ENCODE measurements at regions not wholly inside any gene's neighbourhood (a gene's known extent, or its start where the extent isn't known, plus 50 kb on each side); places are given as distances from the start of the nearest gene placed in this dataset.

DNA sequence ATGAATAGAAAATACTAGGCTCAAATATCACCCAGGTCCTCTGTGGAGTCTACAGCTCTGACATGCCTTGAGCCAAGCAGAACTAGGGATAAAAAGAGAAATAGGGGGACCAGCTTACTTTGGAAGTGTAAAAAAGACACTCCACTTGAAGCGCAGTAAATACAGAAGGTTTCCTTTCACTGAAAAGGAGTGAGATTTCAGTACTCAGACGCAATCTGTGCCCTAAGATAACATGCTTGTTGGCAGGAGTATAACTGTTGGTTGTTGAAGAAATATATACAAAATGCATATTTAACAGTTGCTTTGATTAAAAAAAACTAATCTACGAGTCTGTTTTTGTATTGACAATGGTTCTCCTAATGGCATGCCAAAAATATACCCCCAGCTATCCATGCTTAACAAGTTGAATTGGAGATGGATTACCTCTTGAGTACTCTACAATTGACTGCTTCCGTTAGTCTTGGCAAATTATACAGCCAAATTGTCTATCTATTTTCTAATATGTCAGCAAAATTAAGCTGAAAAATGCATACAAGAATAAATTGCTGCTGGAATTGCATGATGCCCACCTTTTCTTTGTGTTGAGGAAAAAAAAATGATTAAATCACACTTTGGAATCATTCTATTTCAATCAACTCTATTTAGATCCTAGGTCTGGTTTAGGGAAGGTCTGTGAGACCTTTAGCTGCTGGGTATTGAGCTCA lies 91.6 kb downstream of the FAT3 start:
- TF ChIP-seq, protein P1, sequence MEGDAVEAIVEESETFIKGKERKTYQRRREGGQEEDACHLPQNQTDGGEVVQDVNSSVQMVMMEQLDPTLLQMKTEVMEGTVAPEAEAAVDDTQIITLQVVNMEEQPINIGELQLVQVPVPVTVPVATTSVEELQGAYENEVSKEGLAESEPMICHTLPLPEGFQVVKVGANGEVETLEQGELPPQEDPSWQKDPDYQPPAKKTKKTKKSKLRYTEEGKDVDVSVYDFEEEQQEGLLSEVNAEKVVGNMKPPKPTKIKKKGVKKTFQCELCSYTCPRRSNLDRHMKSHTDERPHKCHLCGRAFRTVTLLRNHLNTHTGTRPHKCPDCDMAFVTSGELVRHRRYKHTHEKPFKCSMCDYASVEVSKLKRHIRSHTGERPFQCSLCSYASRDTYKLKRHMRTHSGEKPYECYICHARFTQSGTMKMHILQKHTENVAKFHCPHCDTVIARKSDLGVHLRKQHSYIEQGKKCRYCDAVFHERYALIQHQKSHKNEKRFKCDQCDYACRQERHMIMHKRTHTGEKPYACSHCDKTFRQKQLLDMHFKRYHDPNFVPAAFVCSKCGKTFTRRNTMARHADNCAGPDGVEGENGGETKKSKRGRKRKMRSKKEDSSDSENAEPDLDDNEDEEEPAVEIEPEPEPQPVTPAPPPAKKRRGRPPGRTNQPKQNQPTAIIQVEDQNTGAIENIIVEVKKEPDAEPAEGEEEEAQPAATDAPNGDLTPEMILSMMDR (conservative IDR thresholded peaks at IDR 0.05 in 1 of 2, IDR thresholded peaks at IDR 0.05 in 1 of 2; ENCODE audit: extremely low read depth in 1 of 2, insufficient read depth in 1 of 2, low read depth in 1 of 2, low read length in 2 of 2) = no peak
- no peak for TF ChIP-seq EZH2 (IDR thresholded peaks at IDR 0.05; ENCODE audit: borderline replicate concordance, low read length)
